GM12891 (cell line): ENCODE measurements at regions not wholly inside any gene's neighbourhood (a gene's known extent, or its start where the extent isn't known, plus 50 kb on each side); places are given as distances from the start of the nearest gene placed in this dataset.

Source experiments
- PAX5 ChIP-seq: IDR thresholded peaks from 2 replicates; pipeline ENCODE4 v1.6.1; 2011; ENCODE audit warnings: low read length, moderate library complexity, mild to moderate bottlenecking; ENCODE audit not compliant: insufficient read depth, severe bottlenecking
- POLR2A ChIP-seq: IDR thresholded peaks from 2 replicates; pipeline ENCODE4 v1.6.1; 2011; ENCODE audit warnings: low read depth, low read length, control low read depth

DNA sequence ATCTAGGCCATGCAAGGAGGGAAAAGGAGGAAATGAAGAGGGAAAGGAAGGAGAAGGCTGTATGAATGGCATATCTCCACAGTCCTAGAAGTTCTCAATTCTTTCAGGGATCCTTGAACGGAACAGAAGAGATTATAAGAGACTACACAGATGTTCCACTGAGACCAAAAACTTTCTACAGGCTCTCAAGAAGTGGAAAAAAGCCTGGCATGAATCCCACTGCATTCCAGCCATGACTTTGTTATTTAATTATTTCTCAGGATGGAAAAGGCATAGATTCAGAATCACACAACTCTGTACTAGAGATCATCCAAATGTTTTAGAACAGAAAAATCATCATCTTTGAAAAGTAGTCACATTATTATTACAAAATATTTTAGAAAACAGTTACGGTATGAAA is 131.7 kb upstream of the CDH20 start:
- TF ChIP-seq PAX5 (no peak), POLR2A (no peak)
